HG03571 (cell line): ENCODE measurements at regions not wholly inside any gene's neighbourhood (a gene's known extent, or its start where the extent isn't known, plus 50 kb on each side); places are given as distances from the start of the nearest gene placed in this dataset.

ENCODE experiments used
- ATAC-seq: cut with Tn5 transposase; IDR thresholded peaks from one replicate; pipeline ENCODE4 v1.9.1; 2021; ENCODE audit not compliant: unreplicated experiment

DNA sequence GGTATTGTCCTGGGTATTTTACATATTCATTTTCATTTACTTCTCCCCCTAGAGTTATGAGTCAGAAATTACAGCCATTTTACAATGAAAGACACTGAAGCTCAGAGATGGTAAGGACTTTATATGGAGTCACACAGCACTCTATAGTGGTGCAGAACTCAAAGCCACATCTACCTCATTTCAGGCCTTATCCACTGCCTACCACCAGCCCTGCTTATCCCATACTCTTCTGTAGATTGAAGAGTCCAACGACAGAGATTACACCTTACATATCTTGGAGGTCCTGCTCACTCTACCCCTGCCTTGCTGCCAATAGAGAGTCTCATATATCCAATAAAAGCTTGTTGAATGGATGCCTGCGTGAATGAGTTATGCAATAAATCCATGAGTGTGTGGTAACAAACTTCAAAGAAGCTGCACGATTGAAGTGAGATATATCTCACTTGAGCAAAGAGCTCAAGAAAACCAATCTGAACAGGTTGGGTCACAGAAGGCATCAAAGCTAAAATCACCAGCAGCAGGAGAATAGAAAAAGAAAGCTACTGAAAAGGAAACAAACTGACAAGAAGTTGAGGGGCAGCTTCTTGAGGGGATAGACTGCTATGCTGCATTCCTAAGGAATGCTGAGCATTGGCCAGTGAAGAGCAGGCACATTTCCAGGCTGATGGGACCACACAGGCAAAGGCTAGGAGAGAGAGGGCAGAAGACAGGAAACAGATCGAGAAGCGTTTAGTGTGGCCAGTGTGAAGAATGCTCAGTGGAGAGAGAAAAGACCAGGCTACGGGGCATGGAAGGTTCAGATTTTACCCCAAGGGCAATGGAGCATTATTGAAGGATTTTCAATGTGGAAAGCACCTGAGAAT lies 585.6 kb downstream of the DHX35 start:
- no peak for ATAC-seq

GRCh38 chr20:39541136-39541803 lies 579.1 kb downstream of the DHX35 start:
- ATAC-seq = no peak

DNA sequence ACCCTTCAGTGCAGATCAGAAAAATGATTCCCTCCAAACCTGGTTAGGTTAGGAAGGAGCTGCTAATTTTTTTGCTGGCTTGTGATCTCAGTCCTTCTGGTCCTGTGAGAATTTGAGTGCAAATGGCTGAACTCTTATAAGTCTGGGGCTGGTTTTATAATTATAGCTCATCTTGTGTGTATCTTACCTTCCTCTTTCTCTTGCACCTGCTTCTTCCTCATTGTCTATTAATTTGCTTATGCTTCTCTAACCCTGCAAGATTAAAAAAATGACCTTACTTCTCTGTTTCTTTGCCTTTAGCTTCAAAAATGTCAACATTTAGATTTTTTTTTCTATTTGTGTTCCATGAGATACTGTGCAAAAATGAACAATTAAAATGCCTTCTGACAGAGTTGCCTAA lies 576.2 kb downstream of the DHX35 start:
- ATAC-seq = no peak

DNA sequence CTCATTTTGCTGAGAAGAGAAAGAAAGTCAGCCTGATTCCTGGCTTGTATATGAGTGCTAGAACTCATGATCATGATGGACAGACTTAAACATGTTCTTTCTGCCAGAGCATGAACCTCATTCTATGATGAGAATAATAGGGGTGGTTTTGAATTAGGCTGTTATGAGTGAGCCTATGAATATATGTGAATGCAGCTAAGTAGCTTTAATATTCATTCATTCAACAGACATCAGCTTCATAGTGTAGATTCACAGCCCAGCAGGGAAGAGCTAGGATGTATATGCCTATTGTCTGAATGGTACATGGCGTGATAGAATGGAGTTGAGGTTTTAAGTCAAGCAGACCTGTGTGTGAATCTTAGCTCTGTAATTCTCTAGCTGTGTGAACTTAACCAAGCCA lies 573.2 kb downstream of the DHX35 start:
- no peak for ATAC-seq

GRCh38 chr20:39534846-39535245 lies 572.7 kb downstream of the DHX35 start:
- no peak for ATAC-seq

DNA sequence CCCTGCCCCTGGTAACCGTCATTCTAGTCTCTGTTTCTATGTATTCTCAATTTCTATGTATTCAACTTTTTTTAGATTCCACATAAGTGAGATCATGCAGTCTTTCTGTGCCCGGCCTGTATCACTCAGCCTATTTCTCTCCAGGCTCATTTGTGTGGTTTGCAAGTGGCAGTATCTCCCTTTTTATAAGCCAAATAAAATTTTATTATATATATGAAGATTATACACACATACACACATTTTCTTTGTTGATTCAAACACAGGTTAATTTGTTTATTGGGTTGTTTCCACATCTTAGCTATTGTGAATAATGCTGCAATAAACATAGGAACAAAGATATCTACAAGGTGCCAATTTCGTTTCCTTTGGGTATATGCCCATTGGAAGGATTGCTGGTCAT lies 571.7 kb downstream of the DHX35 start:
- no peak for ATAC-seq

DNA sequence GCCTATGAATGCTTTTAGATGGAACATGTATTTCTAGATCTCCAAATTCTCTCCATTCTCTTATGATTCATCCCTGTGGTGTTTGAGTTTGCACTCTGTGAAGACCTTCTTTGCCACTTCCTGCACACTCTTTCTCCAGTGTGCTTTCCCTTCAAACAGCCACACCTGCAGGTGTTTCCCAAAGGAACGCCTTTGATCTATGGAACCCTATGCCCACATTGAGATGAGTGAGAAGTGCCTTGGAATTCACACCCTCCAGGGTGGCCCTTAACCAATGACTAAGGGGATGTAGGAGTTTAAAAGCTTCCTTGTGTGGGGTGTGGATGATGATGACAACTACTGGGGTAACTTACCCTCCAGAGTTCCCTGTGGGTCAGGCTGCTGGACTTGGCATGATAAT lies 570.1 kb downstream of the DHX35 start:
- ATAC-seq = no peak

DNA sequence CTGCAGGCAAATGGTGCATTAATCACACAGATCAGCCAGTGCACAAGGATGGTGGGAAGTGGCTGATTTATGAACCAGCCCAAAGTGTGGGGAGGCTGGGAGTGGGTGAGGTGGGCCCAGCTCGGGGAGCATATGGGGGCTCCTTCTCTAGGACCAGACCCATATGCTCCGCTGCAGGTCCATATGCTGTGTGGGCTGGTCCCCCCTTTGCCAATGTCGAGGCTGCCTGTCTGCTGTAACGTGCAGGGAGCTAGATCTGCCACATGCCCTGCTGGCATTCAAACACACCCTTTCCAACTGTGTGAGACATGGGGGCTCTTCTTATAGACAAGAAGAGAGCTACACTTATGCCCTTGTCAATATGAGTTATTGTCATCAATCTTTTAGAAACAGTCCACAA lies 566.3 kb downstream of the DHX35 start:
- ATAC-seq = no peak

GRCh38 chr20:39524371-39524911 lies 562.3 kb downstream of the DHX35 start:
- ATAC-seq = no peak

- no peak for ATAC-seq
Observed at GRCh38 chr20:39523405-39523804, 561.3 kb downstream of the DHX35 start.

DNA sequence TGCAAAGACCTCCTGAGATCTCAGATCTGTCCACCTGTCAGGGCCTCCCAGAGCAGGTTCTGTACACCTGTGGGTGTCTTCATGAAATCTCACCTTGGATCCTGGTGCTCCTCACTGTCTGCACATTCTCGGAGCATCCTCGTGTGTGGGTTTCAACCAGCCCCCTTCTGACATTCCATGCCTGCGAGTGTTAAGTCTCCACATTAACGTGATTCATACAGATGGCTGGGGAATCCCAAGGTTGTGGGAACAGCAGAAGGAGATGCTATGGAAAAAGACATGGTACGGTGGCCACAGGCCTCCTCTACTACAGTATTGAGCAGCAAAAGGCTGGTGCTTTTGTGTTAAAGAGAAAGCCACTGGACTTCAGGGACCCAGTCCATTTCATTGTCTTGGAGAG lies 556.5 kb downstream of the DHX35 start:
- no peak for ATAC-seq

DNA sequence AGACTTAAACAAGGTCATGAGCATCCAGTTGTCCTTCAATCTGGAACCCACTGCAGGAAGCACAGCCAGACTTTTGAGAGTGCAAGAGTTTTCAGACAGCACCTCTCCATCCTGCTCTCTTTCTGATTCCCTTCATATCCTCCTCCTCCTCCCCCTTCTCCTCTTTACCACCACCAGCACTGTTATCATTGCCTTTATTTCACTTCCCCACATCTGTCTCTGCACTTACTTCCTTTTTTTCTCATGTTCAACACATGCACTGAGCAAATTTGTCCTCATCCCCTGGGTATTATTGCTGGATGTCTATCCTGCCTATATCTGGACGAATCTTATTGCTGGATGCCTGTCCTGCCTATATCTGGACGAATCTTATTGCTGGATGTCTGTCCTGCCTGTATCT lies 554.8 kb downstream of the DHX35 start:
- no peak for ATAC-seq

DNA sequence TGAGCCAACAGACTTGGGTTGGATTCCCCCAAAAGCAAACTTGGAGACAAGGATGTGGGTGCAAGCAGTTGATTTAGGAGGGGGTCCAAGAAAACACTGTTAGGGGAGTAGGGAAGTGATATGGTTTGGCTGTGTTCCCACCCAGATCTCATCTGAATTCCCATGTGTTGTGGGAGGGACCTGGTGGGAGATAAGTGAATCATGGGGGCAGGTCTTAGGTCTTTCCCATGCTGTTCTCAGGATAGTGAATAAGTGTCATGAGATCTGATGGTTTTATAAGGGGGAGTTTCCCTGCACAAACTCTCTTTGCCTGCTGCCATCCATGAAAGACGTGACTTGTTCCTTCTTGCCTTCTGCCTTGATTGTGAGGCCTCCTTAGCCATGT lies 542.6 kb downstream of the DHX35 start:
- ATAC-seq = no peak

- ATAC-seq = no peak
Observed at GRCh38 chr20:39503902-39504709, 542.0 kb downstream of the DHX35 start.

DNA sequence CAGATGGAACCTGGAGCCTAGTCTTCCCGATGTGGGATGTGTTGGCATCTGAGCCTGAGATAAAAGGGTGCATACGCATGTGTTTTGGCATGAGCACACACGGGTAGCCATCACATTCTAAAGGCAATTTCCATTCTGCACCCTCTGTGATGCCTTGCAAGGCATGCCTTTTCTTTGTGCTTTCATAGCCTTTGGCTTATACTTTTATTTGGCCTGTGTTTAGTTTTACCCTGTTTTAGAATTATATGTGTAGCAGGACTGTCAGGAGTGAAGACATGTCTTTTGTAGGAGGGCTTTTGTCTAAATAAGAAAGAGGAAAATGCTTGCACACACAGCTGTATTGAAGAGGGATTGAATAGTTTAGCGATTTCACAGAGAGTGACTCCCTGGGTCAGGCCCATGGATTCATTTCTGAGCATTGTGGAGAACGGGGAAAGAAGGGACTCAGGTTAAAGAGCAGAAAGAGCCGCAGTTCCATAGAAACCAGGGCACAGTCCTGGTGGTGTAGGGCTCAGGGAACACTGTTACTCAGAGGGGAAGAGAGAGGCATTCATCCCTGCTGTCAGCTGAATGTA lies 530.2 kb downstream of the DHX35 start:
- no peak for ATAC-seq

DNA sequence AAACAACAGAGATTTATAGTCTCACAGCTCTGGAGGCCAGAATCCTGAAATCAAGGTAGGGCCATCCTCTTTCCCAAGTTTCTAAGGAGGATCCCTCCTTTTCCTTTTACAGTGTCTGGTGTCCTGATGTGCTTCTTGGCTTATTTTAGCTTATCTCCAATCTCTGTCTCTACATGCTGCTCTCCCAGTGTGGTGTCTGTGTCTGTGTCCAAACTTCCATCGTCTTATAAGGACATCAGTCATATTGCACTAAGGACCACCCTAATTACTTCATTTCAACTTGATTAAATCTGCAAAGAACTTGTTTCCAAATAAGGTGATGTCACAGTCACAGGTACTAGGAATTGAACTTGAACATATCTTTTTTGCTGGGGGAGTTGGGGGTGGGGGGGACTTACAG lies 529.6 kb downstream of the DHX35 start:
- ATAC-seq = no peak

- ATAC-seq = no peak
Observed at GRCh38 chr20:39489986-39490560, 527.9 kb downstream of the DHX35 start.

- ATAC-seq = no peak
Observed at GRCh38 chr20:39480276-39481043, 518.3 kb downstream of the DHX35 start.

DNA sequence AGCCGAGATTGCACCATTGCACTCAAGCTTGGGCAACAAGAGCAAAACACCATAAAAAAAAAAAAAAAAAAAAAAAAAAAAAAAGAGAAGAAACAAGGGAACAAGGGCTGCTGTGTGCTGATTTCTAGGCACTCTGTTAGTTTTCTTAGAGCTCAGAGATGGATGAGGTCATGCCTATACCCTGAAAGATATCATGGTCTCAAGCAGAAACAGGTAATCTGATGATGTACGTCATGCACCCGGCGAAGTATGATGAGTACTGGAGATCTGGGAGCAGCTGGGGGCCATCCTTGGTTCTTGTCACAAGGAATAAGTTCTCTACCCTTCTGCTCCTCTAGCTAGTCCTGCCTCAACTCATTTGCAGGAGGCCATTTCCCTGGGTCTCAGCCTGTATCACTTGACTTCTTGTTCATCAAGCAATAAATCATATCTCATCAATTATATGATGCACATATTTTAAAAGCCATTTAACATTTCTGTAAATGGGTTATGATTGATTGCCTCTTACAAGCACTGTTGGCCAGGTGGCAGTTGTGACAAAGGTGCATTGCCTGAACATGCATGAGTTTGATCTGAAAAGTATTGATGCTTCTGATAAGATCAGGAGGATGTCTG lies 517.2 kb downstream of the DHX35 start:
- ATAC-seq = no peak

GRCh38 chr20:39474879-39475278 lies 512.7 kb downstream of the DHX35 start:
- ATAC-seq = no peak
